Sciatic nerve (tissue), 2 donors: ENCODE measurements at regions not wholly inside any gene's neighbourhood (a gene's known extent, or its start where the extent isn't known, plus 50 kb on each side); places are given as distances from the start of the nearest gene placed in this dataset.
A peak's percentile ranks its signal among the peaks of the same experiment; 100 is the strongest.
"Not testable (repeated sequence)": the region's sequence is repeated elsewhere in the genome, so short reads cannot be mapped to it uniquely, and the experiment has no call there.

Source experiments
- ATAC-seq: fragments of 200-7000 bp; cut with Tn5 transposase; one replicate; pipeline ENCODE4 v1.9.1; 2020; ENCODE audit warnings: mild to moderate bottlenecking, moderate library complexity
- DNase-seq: peaks from one replicate; pipeline ENCODE4 v3.0.0-alpha.2; 2020; ENCODE audit warnings: low spot score
- intact Hi-C: fragments of 100-400 bp; cut with DNase I; formaldehyde crosslinking; loops from one replicate; pipeline ENCODE4 v1.14.2; 2022
- donor health status: DM: no; HTN: no; CAD: no.
- donor health status: DM: no; HTN: no; CAD: no.

GRCh38 chr1:121082995-121083394 is 101.1 kb downstream of the FAM72B start:
- DNase-seq, intact Hi-C loops, ATAC-seq: not testable (repeated sequence)

- ATAC-seq, DNase-seq, intact Hi-C loops: not testable (repeated sequence)
These were observed 97.9 kb downstream of the FAM72B start for GRCh38 chr1:121086249-121086648.

- DNase-seq, intact Hi-C loops, ATAC-seq: not testable (repeated sequence)
These were observed 96.9 kb downstream of the FAM72B start for GRCh38 chr1:121087221-121087620.

GRCh38 chr1:121088568-121088967 is 95.6 kb downstream of the FAM72B start:
- DNase-seq, intact Hi-C loops, ATAC-seq: not testable (repeated sequence)

- peak; percentile 83 for ATAC-seq
- DNase-seq, intact Hi-C loops: not testable (repeated sequence)
These were observed 91.7 kb downstream of the FAM72B start for GRCh38 chr1:121092329-121092968.

- intact Hi-C loops, DNase-seq, ATAC-seq: not testable (repeated sequence)
These were observed 89.1 kb downstream of the FAM72B start for GRCh38 chr1:121095014-121095413.

GRCh38 chr1:121097127-121097866 is 86.8 kb downstream of the FAM72B start:
- intact Hi-C loops: not testable (repeated sequence)
- ATAC-seq (peak; percentile 93), DNase-seq (peak; percentile 88)

- ATAC-seq, intact Hi-C loops: not testable (repeated sequence)
- peak; percentile 55 for DNase-seq
These were observed 86.3 kb downstream of the FAM72B start for GRCh38 chr1:121097867-121098215.

GRCh38 chr1:121109025-121109424 is 75.1 kb downstream of the FAM72B start:
- ATAC-seq, DNase-seq, intact Hi-C loops: not testable (repeated sequence)

GRCh38 chr1:121116522-121117297 is 67.4 kb downstream of the FAM72B start:
- intact Hi-C loops, DNase-seq: not testable (repeated sequence)
- peak; percentile 41 for ATAC-seq

GRCh38 chr1:121117298-121117611 is 66.9 kb downstream of the FAM72B start:
- intact Hi-C loops, DNase-seq: not testable (repeated sequence)
- ATAC-seq: peak; percentile 97

GRCh38 chr1:121117622-121118479 is 66.3 kb downstream of the FAM72B start:
- DNase-seq, intact Hi-C loops: not testable (repeated sequence)
- ATAC-seq: peak; percentile 73
